Brain microvascular endothelial cell (primary cell): ENCODE measurements at regions not wholly inside any gene's neighbourhood (a gene's known extent, or its start where the extent isn't known, plus 50 kb on each side); places are given as distances from the start of the nearest gene placed in this dataset.

Experiments used
- DNase-seq: peaks from one replicate; pipeline ENCODE4 v3.0.0-alpha.2; 2020
- H3K27ac ChIP-seq: fragments of 250-450 bp; sonication (Bioruptor Pico); 2 replicates; pipeline ENCODE4 v1.5.1; 2020; ENCODE audit warnings: mild to moderate bottlenecking, moderate library complexity
- H3K27me3 ChIP-seq: fragments of 250-450 bp; sonication (Bioruptor Pico); replicated peaks from 2 replicates; pipeline ENCODE4 v1.5.1; 2020; ENCODE audit warnings: mild to moderate bottlenecking
- H3K36me3 ChIP-seq: fragments of 250-450 bp; sonication (Bioruptor Pico); replicated peaks from 2 replicates; pipeline ENCODE4 v1.5.1; 2020; ENCODE audit warnings: mild to moderate bottlenecking
- H3K4me3 ChIP-seq: 2 replicates; pipeline ENCODE4 v1.5.1; 2011; ENCODE audit warnings: low read depth, mild to moderate bottlenecking, control low read depth, low read length, moderate library complexity
- in situ Hi-C: cut with HindIII; loops from 2 replicates; pipeline ENCODE4 v1.10.0; 2017; ENCODE audit warnings: low sequenced_read_pairs, low pct_ligation_motif_present
- TF ChIP-seq, protein P1 (sequence below): IDR thresholded peaks from 2 replicates; pipeline ENCODE4 v1.5.1; 2011; ENCODE audit warnings: low read depth, mild to moderate bottlenecking, moderate library complexity, low read length, control low read depth, inconsistent platforms; ENCODE audit errors: missing control alignments

DNA sequence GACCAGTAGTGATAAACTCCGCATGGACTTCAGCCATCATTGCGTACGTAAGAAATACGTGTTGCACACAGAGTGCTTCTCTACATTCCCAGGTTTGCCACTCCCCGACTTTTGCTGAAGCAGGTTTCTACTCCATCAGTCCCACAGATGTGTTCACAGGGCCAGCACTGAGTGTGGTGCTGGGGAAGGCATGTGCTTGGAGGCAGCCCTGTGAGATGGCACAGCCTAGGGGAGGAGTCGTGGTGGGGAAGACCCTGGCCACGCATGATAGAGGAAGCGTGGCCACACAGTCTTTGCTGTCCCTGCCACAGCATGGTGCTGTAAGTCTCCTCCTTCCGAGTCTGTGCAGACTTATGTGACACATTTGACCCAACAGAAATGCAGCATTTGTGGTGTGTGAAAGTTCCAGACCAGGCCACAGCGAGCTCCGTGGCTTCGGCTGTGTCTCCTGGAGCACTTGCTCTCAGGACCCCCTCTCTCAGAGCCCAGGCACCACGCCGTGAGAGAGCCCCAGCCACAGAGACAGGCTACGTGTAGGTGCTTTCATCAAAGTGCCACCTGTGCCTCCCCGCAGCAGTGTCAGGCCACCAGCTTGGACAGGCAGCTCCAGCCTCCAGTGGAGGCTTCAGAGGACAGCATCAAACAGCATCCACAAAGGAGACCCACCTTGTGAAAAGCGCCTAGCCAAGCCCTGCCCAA, 197.8 kb downstream of the AUH start:
- no peaks in the 10 kb centered on the region for H3K27me3 ChIP-seq
- TF ChIP-seq, protein P1, sequence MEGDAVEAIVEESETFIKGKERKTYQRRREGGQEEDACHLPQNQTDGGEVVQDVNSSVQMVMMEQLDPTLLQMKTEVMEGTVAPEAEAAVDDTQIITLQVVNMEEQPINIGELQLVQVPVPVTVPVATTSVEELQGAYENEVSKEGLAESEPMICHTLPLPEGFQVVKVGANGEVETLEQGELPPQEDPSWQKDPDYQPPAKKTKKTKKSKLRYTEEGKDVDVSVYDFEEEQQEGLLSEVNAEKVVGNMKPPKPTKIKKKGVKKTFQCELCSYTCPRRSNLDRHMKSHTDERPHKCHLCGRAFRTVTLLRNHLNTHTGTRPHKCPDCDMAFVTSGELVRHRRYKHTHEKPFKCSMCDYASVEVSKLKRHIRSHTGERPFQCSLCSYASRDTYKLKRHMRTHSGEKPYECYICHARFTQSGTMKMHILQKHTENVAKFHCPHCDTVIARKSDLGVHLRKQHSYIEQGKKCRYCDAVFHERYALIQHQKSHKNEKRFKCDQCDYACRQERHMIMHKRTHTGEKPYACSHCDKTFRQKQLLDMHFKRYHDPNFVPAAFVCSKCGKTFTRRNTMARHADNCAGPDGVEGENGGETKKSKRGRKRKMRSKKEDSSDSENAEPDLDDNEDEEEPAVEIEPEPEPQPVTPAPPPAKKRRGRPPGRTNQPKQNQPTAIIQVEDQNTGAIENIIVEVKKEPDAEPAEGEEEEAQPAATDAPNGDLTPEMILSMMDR = no peak
- DNase-seq = no peak
- H3K36me3 ChIP-seq = no peaks in the 10 kb centered on the region
- H3K4me3 ChIP-seq = no peak overlapping the region
- H3K27ac ChIP-seq = peak overlapping the region; percentile 77
- in situ Hi-C loops = no loop called here
